AG09309 (cell line): ENCODE measurements at regions not wholly inside any gene's neighbourhood (a gene's known extent, or its start where the extent isn't known, plus 50 kb on each side); places are given as distances from the start of the nearest gene placed in this dataset.
A peak's percentile ranks its signal among the peaks of the same experiment; 100 is the strongest.
"Not testable (repeated sequence)": the region's sequence is repeated elsewhere in the genome, so short reads cannot be mapped to it uniquely, and the experiment has no call there.

ENCODE experiments used
- DNase-seq: peaks from one replicate; pipeline ENCODE4 v3.0.0-alpha.2; 2010; ENCODE audit warnings: low read depth
- H3K4me3 ChIP-seq: 2 replicates; pipeline ENCODE4 v1.5.1; 2011; ENCODE audit warnings: mild to moderate bottlenecking, low read depth, low read length, moderate library complexity; ENCODE audit not compliant: control insufficient read depth
- CTCF ChIP-seq: IDR thresholded peaks from 2 replicates; pipeline ENCODE4 v1.5.1; 2011; ENCODE audit warnings: mild to moderate bottlenecking, low read depth, low read length, inconsistent platforms; ENCODE audit not compliant: insufficient read depth, control insufficient read depth; ENCODE audit errors: missing control alignments

DNA sequence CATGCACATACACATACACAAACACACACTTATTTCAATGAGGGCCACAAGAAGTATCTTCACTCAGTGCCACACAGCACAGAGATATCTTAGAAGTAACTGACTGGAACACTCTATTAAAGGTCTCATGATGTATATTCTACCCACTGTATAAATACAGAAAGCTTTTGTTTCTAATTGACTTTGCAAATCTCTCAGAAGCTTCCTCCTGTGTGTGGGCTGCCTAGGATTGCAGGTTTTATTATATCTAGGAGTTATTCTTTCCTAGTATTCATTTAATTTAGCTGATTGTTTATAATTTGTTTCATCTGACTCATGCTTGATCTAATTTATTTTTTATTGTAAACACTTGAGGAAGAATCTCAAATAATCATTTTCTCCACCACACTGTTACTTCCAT is 262.4 kb upstream of the ACTBL2 start:
- TF ChIP-seq CTCF: no peak
- no peak for DNase-seq
- no peak overlapping the region for H3K4me3 ChIP-seq

- no peak overlapping the region for H3K4me3 ChIP-seq
- TF ChIP-seq CTCF: no peak
- DNase-seq: no peak
These were observed 258.7 kb upstream of the ACTBL2 start for GRCh38 chr5:57741336-57741735.

GRCh38 chr5:57738787-57739186 is 256.2 kb upstream of the ACTBL2 start:
- DNase-seq: no peak
- TF ChIP-seq CTCF: no peak
- no peak overlapping the region for H3K4me3 ChIP-seq

- TF ChIP-seq CTCF: no peak
- no peak overlapping the region for H3K4me3 ChIP-seq
- no peak for DNase-seq
These were observed 255.7 kb upstream of the ACTBL2 start for GRCh38 chr5:57738301-57738700.

GRCh38 chr5:57736716-57737115 is 254.1 kb upstream of the ACTBL2 start:
- H3K4me3 ChIP-seq: no peak overlapping the region
- no peak for DNase-seq
- TF ChIP-seq CTCF: no peak

DNA sequence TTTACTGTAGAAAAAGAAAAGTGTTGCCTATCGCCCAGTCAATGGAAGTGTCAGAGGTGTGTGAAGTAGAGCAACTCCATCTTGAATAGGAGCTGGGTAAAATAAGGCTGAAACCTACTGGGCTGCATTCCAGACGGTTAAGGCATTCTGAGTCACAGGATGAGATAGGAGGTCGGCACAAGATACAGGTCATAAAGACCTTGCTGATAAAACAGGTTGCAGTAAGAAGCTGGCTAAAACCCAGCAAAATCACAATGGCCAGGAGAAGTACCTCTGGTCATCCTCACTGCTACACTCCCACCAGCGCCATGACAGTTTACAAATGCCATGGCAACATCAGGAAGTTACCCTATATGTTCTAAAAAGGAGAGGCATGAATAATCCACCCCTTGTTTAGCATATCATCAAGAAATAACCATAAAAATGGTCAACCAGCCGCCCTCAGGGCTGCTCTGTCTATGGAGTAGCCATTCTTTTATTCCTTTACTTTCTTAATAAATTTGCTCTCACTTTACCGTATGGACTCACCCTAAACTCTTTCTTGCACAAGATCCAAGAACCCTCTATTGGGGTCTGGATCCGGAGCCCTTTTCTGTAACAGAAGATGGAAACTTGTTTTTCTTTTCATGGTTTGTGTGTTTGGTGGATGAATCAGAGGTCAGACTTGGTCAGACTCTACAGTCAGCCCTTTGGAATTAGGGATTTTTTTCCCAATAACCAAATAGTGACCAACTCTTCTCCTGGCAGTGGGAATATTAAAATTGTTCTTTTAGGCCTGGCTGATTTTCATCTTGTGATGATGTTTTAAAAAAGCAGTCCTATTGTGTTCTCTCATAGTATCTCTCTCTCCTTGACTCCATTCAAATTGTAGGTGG is 252.9 kb upstream of the ACTBL2 start:
- peak; percentile 58 for DNase-seq
- not testable (repeated sequence) for H3K4me3 ChIP-seq

- no peak for TF ChIP-seq CTCF
- no peak overlapping the region for H3K4me3 ChIP-seq
- DNase-seq: no peak
These were observed 251.7 kb upstream of the ACTBL2 start for GRCh38 chr5:57734296-57734695.
